Kidney (tissue), 13 donors: ENCODE measurements at regions not wholly inside any gene's neighbourhood (a gene's known extent, or its start where the extent isn't known, plus 50 kb on each side); places are given as distances from the start of the nearest gene placed in this dataset.

Source experiments
- DNase-seq, 5 donors: peaks; one replicate each; pipeline ENCODE4 v3.0.0-alpha.2; 2013 to 2020
- FAIRE-seq: peaks from 2 replicates; lab custom pipeline; 2012; peaks lifted over from hg19 to GRCh38; lab: Jason Lieb, UNC
- H3K27ac ChIP-seq, 2 donors: one replicate each; pipeline ENCODE4 v1.7.0; 2013; ENCODE audit warnings: low read depth in 2 of 2, low read length in 2 of 2, inconsistent platforms in 1 of 2
- H3K27me3 ChIP-seq: one replicate; pipeline ENCODE4 v1.7.1; 2013; ENCODE audit warnings: low read length, inconsistent platforms; ENCODE audit not compliant: control insufficient read depth, insufficient read depth
- H3K36me3 ChIP-seq, 3 donors: one replicate each; pipeline versions ENCODE4 v1.7.0 to v1.7.1; 2013; ENCODE audit warnings: low read length in 3 of 3, control low read depth in 1 of 3, inconsistent platforms in 1 of 3; ENCODE audit not compliant: insufficient read depth in 3 of 3, control insufficient read depth in 2 of 3
- H3K4me1 ChIP-seq, 3 donors: one replicate each; pipeline versions ENCODE4 v1.7.0 to v1.7.1; 2013; ENCODE audit warnings: low read length in 3 of 3, inconsistent platforms in 1 of 3, low read depth in 1 of 3; ENCODE audit not compliant: control insufficient read depth in 2 of 3, insufficient read depth in 2 of 3
- H3K4me3 ChIP-seq, 3 donors: one replicate each; pipeline versions ENCODE4 v1.7.0 to v1.8.1; 2013; ENCODE audit warnings: low read length in 3 of 3, control low read depth in 1 of 3, inconsistent platforms in 1 of 3
- H3K9ac ChIP-seq, 3 donors: one replicate each; pipeline versions ENCODE4 v1.7.0 to v1.7.1; 2013; ENCODE audit warnings: low read length in 3 of 3, control low read depth in 1 of 3, inconsistent platforms in 1 of 3
- H3K9me3 ChIP-seq, 3 donors: one replicate each; pipeline versions ENCODE4 v1.7.0 to v1.7.1; 2013; ENCODE audit warnings: low read length in 3 of 3, control low read depth in 1 of 3, inconsistent platforms in 1 of 3; ENCODE audit not compliant: control insufficient read depth in 2 of 3, insufficient read depth in 1 of 3
- intact Hi-C: fragments of 100-400 bp; cut with DNase I; formaldehyde crosslinking; loops from one replicate; pipeline ENCODE4 v1.11.1; 2022
- TF ChIP-seq, protein P1 (sequence below): IDR thresholded peaks from 3 replicates; pipeline ENCODE4 v1.5.1; 2012; ENCODE audit warnings: mild to moderate bottlenecking, moderate library complexity, borderline replicate concordance; ENCODE audit not compliant: insufficient read depth; ENCODE audit errors: extremely low read depth
- donor health status: control.
- donor health status: control.
- donor health status: control.
- donor health status: control.
- donor health status: control.
- donor health status: DM: yes; HTN: yes; CAD: no.
- donor health status: Normal renal cell carcinoma (clear cell type).

DNA sequence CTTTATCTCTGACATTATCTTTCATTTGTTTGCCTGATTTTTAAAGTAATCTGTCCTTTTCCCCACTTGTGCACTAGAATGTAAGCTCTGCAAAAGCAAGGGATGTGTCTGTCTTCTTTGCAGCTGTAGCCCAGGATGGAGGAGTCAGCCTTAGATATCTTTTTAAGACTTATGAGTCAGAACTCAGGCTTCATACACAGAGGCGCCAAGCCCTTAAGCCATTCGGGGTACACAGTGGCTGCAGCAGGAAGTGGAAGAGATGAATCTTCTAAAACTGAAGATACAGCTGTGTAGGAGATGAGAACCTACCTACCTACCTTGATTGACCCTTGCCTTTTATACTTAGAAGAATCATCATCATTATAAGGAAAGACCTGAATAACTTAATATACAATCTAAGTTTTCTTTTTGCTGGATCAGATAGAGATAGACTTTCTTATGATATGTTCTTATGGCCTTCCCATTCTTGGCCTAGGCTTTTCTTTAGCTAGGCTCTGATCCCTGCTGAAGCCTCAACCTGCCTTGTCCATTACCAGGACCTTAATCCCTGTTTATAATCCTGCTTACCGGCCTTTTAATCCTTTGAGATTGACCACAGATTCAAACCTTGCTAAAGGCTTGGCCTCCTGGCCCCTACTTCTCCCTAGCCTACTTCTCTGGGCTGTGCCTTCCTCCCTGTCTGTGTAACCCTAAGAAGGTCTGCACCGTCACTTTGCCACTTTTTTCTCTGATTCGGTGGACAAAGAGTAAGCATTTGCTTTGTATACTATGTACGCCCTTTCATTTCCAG, 304.5 kb downstream of the PRL start:
- TF ChIP-seq, protein P1, sequence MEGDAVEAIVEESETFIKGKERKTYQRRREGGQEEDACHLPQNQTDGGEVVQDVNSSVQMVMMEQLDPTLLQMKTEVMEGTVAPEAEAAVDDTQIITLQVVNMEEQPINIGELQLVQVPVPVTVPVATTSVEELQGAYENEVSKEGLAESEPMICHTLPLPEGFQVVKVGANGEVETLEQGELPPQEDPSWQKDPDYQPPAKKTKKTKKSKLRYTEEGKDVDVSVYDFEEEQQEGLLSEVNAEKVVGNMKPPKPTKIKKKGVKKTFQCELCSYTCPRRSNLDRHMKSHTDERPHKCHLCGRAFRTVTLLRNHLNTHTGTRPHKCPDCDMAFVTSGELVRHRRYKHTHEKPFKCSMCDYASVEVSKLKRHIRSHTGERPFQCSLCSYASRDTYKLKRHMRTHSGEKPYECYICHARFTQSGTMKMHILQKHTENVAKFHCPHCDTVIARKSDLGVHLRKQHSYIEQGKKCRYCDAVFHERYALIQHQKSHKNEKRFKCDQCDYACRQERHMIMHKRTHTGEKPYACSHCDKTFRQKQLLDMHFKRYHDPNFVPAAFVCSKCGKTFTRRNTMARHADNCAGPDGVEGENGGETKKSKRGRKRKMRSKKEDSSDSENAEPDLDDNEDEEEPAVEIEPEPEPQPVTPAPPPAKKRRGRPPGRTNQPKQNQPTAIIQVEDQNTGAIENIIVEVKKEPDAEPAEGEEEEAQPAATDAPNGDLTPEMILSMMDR, result no peak
- no peaks in the 10 kb centered on the region for H3K27me3 ChIP-seq
- intact Hi-C loops, result no loop called here
- H3K4me1 ChIP-seq, result peaks cover 0 to 14% (median 0%) of the 10 kb centered on the region in 3 donors
- H3K27ac ChIP-seq, result no peak overlapping the region
- no peak overlapping the region for H3K9ac ChIP-seq
- no peak overlapping the region for H3K4me3 ChIP-seq
- H3K36me3 ChIP-seq, result no peaks in the 10 kb centered on the region
- no peaks in the 10 kb centered on the region for H3K9me3 ChIP-seq
- FAIRE-seq (no peak), DNase-seq (no peak)

GRCh38 chr6:21993841-21994240, 303.0 kb downstream of the PRL start:
- FAIRE-seq (no peak), DNase-seq (no peak)
- TF ChIP-seq, protein P1, result no peak
- Histone ChIP-seq H3K4me3 (no peak overlapping the region), H3K9ac (no peak overlapping the region), H3K9me3 (no peaks in the 10 kb centered on the region), H3K27me3 (no peaks in the 10 kb centered on the region), H3K27ac (no peak overlapping the region), H3K4me1 (peaks cover 0 to 18% (median 0%) of the 10 kb centered on the region in 3 donors), H3K36me3 (no peaks in the 10 kb centered on the region)
- intact Hi-C loops, result no loop called here

- no peaks in the 10 kb centered on the region for H3K36me3 ChIP-seq
- no peaks in the 10 kb centered on the region for H3K27me3 ChIP-seq
- no peak overlapping the region for H3K27ac ChIP-seq
- intact Hi-C loops, result no loop called here
- H3K9ac ChIP-seq, result no peak overlapping the region
- no peak overlapping the region for H3K4me3 ChIP-seq
- H3K4me1 ChIP-seq, result peaks cover 0 to 18% (median 3%) of the 10 kb centered on the region in 3 donors
- FAIRE-seq (no peak), DNase-seq (no peak)
- no peaks in the 10 kb centered on the region for H3K9me3 ChIP-seq
- TF ChIP-seq, protein P1, result no peak
These were observed 302.0 kb downstream of the PRL start for GRCh38 chr6:21994821-21995220.
